BLaER1 treated with 17β-estradiol and CSF1 and Interleukin-3, amounts not matched to agents 10 nM and 100 nM (cell line): ENCODE measurements at regions not wholly inside any gene's neighbourhood (a gene's known extent, or its start where the extent isn't known, plus 50 kb on each side); places are given as distances from the start of the nearest gene placed in this dataset.

ENCODE experiments used
- H3K27ac ChIP-seq, 11 experiments: shearing (Covaris generic); formaldehyde crosslinking; 2 replicates each; pipeline ENCODE4 v1.8.1; 2022
- H3K27me3 ChIP-seq, 11 experiments: shearing (Covaris generic); formaldehyde crosslinking; 2 replicates each; pipeline ENCODE4 v1.8.1; 2022
- H3K36me3 ChIP-seq, 11 experiments: shearing (Covaris generic); formaldehyde crosslinking; 2 replicates each; pipeline ENCODE4 v1.8.1; 2022
- H3K4me1 ChIP-seq, 10 experiments: shearing (Covaris generic); formaldehyde crosslinking; 2 replicates each; pipeline ENCODE4 v1.8.1; 2022
- H3K4me2 ChIP-seq, 11 experiments: shearing (Covaris generic); formaldehyde crosslinking; 2 replicates each; pipeline ENCODE4 v1.8.1; 2022
- H3K4me3 ChIP-seq, 10 experiments: shearing (Covaris generic); formaldehyde crosslinking; 2 replicates each; pipeline ENCODE4 v1.8.1; 2022
- H3K9ac ChIP-seq, 11 experiments: shearing (Covaris generic); formaldehyde crosslinking; 2 replicates each; pipeline ENCODE4 v1.8.1; 2022
- H3K9me3 ChIP-seq, 11 experiments: shearing (Covaris generic); formaldehyde crosslinking; replicated peaks in 1 of 11; 2 replicates each; pipeline ENCODE4 v1.8.1; 2022
- H4K20me1 ChIP-seq, 11 experiments: shearing (Covaris generic); formaldehyde crosslinking; 2 replicates each; pipeline ENCODE4 v1.8.1; 2022
- Cebpa-rat ChIP-seq, 11 experiments: shearing (Covaris generic); IDR thresholded peaks; 2 replicates each; pipeline ENCODE4 v1.8.1; 2022

GRCh38 chr16:72246423-72246822, 74.5 kb upstream of the PMFBP1 start:
- H3K4me1 ChIP-seq = peaks cover 0 to 10% (median 0%) of the 10 kb centered on the region in 10 experiments; a peak in 4 of 20 replicates
- no peaks in the 10 kb centered on the region for H4K20me1 ChIP-seq
- TF ChIP-seq Cebpa-rat (IDR thresholded peaks at IDR 0.05) = no peak
- H3K27ac ChIP-seq = no peak overlapping the region
- H3K27me3 ChIP-seq = no peaks in the 10 kb centered on the region
- no peak overlapping the region for H3K9ac ChIP-seq
- H3K4me2 ChIP-seq = no peak overlapping the region
- no peaks in the 10 kb centered on the region for H3K9me3 ChIP-seq
- no peak overlapping the region for H3K4me3 ChIP-seq
- H3K36me3 ChIP-seq = no peaks in the 10 kb centered on the region

GRCh38 chr16:72244853-72245252, 72.9 kb upstream of the PMFBP1 start:
- no peak for TF ChIP-seq Cebpa-rat (IDR thresholded peaks at IDR 0.05)
- Histone ChIP-seq H3K27ac (no peak overlapping the region), H4K20me1 (no peaks in the 10 kb centered on the region), H3K9ac (no peak overlapping the region), H3K4me2 (no peak overlapping the region), H3K9me3 (no peaks in the 10 kb centered on the region), H3K4me3 (no peak overlapping the region), H3K4me1 (peaks cover 0 to 26% (median 0%) of the 10 kb centered on the region in 10 experiments; a peak in 5 of 20 replicates), H3K27me3 (no peaks in the 10 kb centered on the region), H3K36me3 (no peaks in the 10 kb centered on the region)

- Histone ChIP-seq H3K27me3 (no peaks in the 10 kb centered on the region), H3K36me3 (no peaks in the 10 kb centered on the region), H3K27ac (no peak overlapping the region), H3K4me3 (no peak overlapping the region), H3K9me3 (no peaks in the 10 kb centered on the region), H3K9ac (no peak overlapping the region), H3K4me1 (peaks cover 0 to 30% (median 0%) of the 10 kb centered on the region in 10 experiments; a peak in 5 of 20 replicates), H3K4me2 (no peak overlapping the region), H4K20me1 (no peaks in the 10 kb centered on the region)
- no peak for TF ChIP-seq Cebpa-rat (IDR thresholded peaks at IDR 0.05)
Measured at GRCh38 chr16:72243621-72244020, 71.7 kb upstream of the PMFBP1 start.

GRCh38 chr16:72242757-72243156, 70.8 kb upstream of the PMFBP1 start:
- TF ChIP-seq Cebpa-rat (IDR thresholded peaks at IDR 0.05) = no peak
- Histone ChIP-seq H3K27ac (no peak overlapping the region), H3K27me3 (no peaks in the 10 kb centered on the region)

GRCh38 chr16:72241930-72242329, 70.0 kb upstream of the PMFBP1 start:
- TF ChIP-seq Cebpa-rat (IDR thresholded peaks at IDR 0.05) = no peak
- peak overlapping the region in 1 of 11 experiments; percentile 31; a peak in 1 of 22 replicates for H3K4me2 ChIP-seq
- no peak overlapping the region for H3K4me3 ChIP-seq
- H4K20me1 ChIP-seq = no peaks in the 10 kb centered on the region
- H3K4me1 ChIP-seq = peaks cover 0 to 37% (median 0%) of the 10 kb centered on the region in 10 experiments; a peak in 5 of 20 replicates
- H3K9me3 ChIP-seq = peaks cover 0 to 7% (median 0%) of the 10 kb centered on the region in 11 experiments; a peak in 5 of 22 replicates
- H3K9ac ChIP-seq = no peak overlapping the region
- no peaks in the 10 kb centered on the region for H3K36me3 ChIP-seq
- no peaks in the 10 kb centered on the region for H3K27me3 ChIP-seq
- no peak overlapping the region for H3K27ac ChIP-seq

More at GRCh38 chr16:72242757-72243156, 70.8 kb upstream of the PMFBP1 start:
- H3K9me3 ChIP-seq = peaks cover 0 to 5% (median 0%) of the 10 kb centered on the region in 11 experiments; a peak in 5 of 22 replicates
- H3K4me3 ChIP-seq = no peak overlapping the region
- H3K36me3 ChIP-seq = no peaks in the 10 kb centered on the region
- no peaks in the 10 kb centered on the region for H4K20me1 ChIP-seq
- H3K9ac ChIP-seq = no peak overlapping the region
- peaks cover 0 to 32% (median 0%) of the 10 kb centered on the region in 10 experiments; a peak in 5 of 20 replicates for H3K4me1 ChIP-seq
- H3K4me2 ChIP-seq = no peak overlapping the region

GRCh38 chr16:72241008-72241407, 69.1 kb upstream of the PMFBP1 start:
- Histone ChIP-seq H3K27me3 (no peaks in the 10 kb centered on the region), H3K4me1 (peaks cover 0 to 46% (median 0%) of the 10 kb centered on the region in 10 experiments; a peak in 5 of 20 replicates), H4K20me1 (no peaks in the 10 kb centered on the region), H3K9me3 (peaks cover 0 to 7% (median 0%) of the 10 kb centered on the region in 11 experiments; a peak in 5 of 22 replicates), H3K4me3 (no peak overlapping the region), H3K4me2 (peak overlapping the region in 2 of 11 experiments; percentile 39 to 43; a peak in 4 of 22 replicates), H3K36me3 (no peaks in the 10 kb centered on the region), H3K9ac (0 out of 22 replicates have a peak overlapping the region, but pooled peaks of 1 of the 11 experiments have one; percentile 34), H3K27ac (no peak overlapping the region)
- TF ChIP-seq Cebpa-rat (IDR thresholded peaks at IDR 0.05) = no peak

- Histone ChIP-seq H3K4me1 (peaks cover 0 to 51% (median 0%) of the 10 kb centered on the region in 10 experiments; a peak in 5 of 20 replicates), H4K20me1 (no peaks in the 10 kb centered on the region)
- TF ChIP-seq Cebpa-rat (IDR thresholded peaks at IDR 0.05) = no peak
Measured at GRCh38 chr16:72240466-72240865, 68.5 kb upstream of the PMFBP1 start.

GRCh38 chr16:72236866-72237265, 64.9 kb upstream of the PMFBP1 start:
- no peak overlapping the region for H3K9ac ChIP-seq
- no peaks in the 10 kb centered on the region for H3K36me3 ChIP-seq
- H3K9me3 ChIP-seq = peaks cover 0 to 13% (median 0%) of the 10 kb centered on the region in 11 experiments; a peak in 9 of 22 replicates
- H3K4me2 ChIP-seq = peak overlapping the region in 2 of 11 experiments; percentile 6 to 43; a peak in 3 of 22 replicates
- peaks cover 0 to 69% (median 0%) of the 10 kb centered on the region in 10 experiments; a peak in 5 of 20 replicates for H3K4me1 ChIP-seq
- no peaks in the 10 kb centered on the region for H3K27me3 ChIP-seq
- H3K4me3 ChIP-seq = no peak overlapping the region
- no peak for TF ChIP-seq Cebpa-rat (IDR thresholded peaks at IDR 0.05)
- no peaks in the 10 kb centered on the region for H4K20me1 ChIP-seq
- 0 out of 22 replicates have a peak overlapping the region, but pooled peaks of 1 of the 11 experiments have one; percentile 18 for H3K27ac ChIP-seq

More at GRCh38 chr16:72240466-72240865, 68.5 kb upstream of the PMFBP1 start:
- no peaks in the 10 kb centered on the region for H3K27me3 ChIP-seq
- no peaks in the 10 kb centered on the region for H3K36me3 ChIP-seq
- no peak overlapping the region for H3K4me3 ChIP-seq
- H3K27ac ChIP-seq = no peak overlapping the region
- 0 out of 22 replicates have a peak overlapping the region, but pooled peaks of 1 of the 11 experiments have one; percentile 34 for H3K9ac ChIP-seq
- H3K4me2 ChIP-seq = peak overlapping the region in 1 of 11 experiments; percentile 39; a peak in 2 of 22 replicates
- H3K9me3 ChIP-seq = peaks cover 0 to 7% (median 0%) of the 10 kb centered on the region in 11 experiments; a peak in 5 of 22 replicates

- Histone ChIP-seq H3K9ac (no peak overlapping the region), H4K20me1 (no peaks in the 10 kb centered on the region), H3K27ac (peak overlapping the region in 2 of 11 experiments; percentile 49 to 55; a peak in 3 of 22 replicates), H3K36me3 (no peaks in the 10 kb centered on the region), H3K4me2 (peak overlapping the region in 2 of 11 experiments; percentile 41 to 46; a peak in 4 of 22 replicates), H3K4me1 (peaks cover 0 to 49% (median 0%) of the 10 kb centered on the region in 10 experiments; a peak in 4 of 20 replicates), H3K27me3 (no peaks in the 10 kb centered on the region), H3K9me3 (peaks cover 0 to 13% (median 0%) of the 10 kb centered on the region in 11 experiments; a peak in 9 of 22 replicates), H3K4me3 (no peak overlapping the region)
- no peak for TF ChIP-seq Cebpa-rat (IDR thresholded peaks at IDR 0.05)
Measured at GRCh38 chr16:72234387-72234786, 62.4 kb upstream of the PMFBP1 start.
